HepG2 (cell line): ENCODE measurements at regions not wholly inside any gene's neighbourhood (a gene's known extent, or its start where the extent isn't known, plus 50 kb on each side); places are given as distances from the start of the nearest gene placed in this dataset.

Experiments used
- ATAC-seq: fragments of 200-7000 bp; cut with Tn5 transposase; 3 replicates; pipeline ENCODE4 v1.9.1; 2020; ENCODE audit warnings: mild to moderate bottlenecking, moderate library complexity
- BruUV-seq: library from RNA; stranded (reverse); fragments of 400-500 nt; replicated peaks from 2 replicates; lab custom pipeline; 2021; lab: Mats Ljungman, UMichigan
- CTCF ChIA-PET: fragments of 300-600 bp; formaldehyde crosslinking; extraction: SDS; loops from one replicate; lab custom pipeline; 2021; ENCODE audit warnings: low total read pairs, inconsistent platforms, low intra/inter-chr PET ratio; lab: Yijun Ruan, JAX
- POLR2A ChIA-PET: fragments of 350-600 bp; sonication (Branson Sonifier 250); formaldehyde crosslinking; loops from one replicate; lab custom pipeline; 2020; ENCODE audit warnings: antibody characterized with exemption, inconsistent platforms; lab: Yijun Ruan, JAX
- DNase-seq: peaks from one replicate; pipeline ENCODE4 v3.0.0-alpha.2; 2015; ENCODE audit warnings: low spot score
- FAIRE-seq: peaks from 3 replicates; lab custom pipeline; 2011; peaks lifted over from hg19 to GRCh38; lab: Jason Lieb, UNC
- H2AFZ ChIP-seq: one replicate; pipeline ENCODE4 v1.6.1; 2011; ENCODE audit warnings: low read length, inconsistent platforms
- H3K27ac ChIP-seq: fragments of 300-600 bp; 3 replicates; pipeline ENCODE4 v1.8.0; 2011; ENCODE audit warnings: mixed run types, mild to moderate bottlenecking, mixed read lengths, low read length, inconsistent platforms; ENCODE audit not compliant: insufficient read depth; ENCODE audit errors: extremely low read length
- H3K27me3 ChIP-seq, 2 experiments: fragments of 200-600 bp in 1 of 2; 2 replicates in 1 of 2; 3 replicates in 1 of 2; pipeline versions ENCODE4 v1.6.0 to v1.8.0; 2011; ENCODE audit warnings: low read length in 2 of 2, mild to moderate bottlenecking in 2 of 2, moderate library complexity in 2 of 2, inconsistent platforms in 1 of 2; ENCODE audit not compliant: insufficient read depth in 2 of 2, control insufficient read depth in 1 of 2
- H3K36me3 ChIP-seq, 2 experiments: fragments of 200-600 bp in 1 of 2; replicated peaks in 1 of 2; 2 replicates in 1 of 2; 3 replicates in 1 of 2; pipeline versions ENCODE4 v1.5.1 to v1.8.0; 2011; ENCODE audit warnings: low read length in 2 of 2, inconsistent platforms in 1 of 2; ENCODE audit not compliant: insufficient read depth in 2 of 2, control insufficient read depth in 1 of 2
- H3K4me1 ChIP-seq: 2 replicates; pipeline ENCODE4 v1.5.1; 2012; ENCODE audit warnings: low read length, inconsistent platforms; ENCODE audit not compliant: insufficient read depth
- H3K4me2 ChIP-seq: 2 replicates; pipeline ENCODE4 v1.6.0; 2011; ENCODE audit warnings: low read depth, low read length, inconsistent platforms
- H3K4me3 ChIP-seq, 3 experiments: fragments of 200-600 bp in 1 of 3; sonication (generic), shearing (Covaris generic) in 1 of 3; replicated peaks in 1 of 3; 2 replicates each; pipeline ENCODE4 v1.5.1; 2011 to 2016; ENCODE audit warnings: low read length in 3 of 3, inconsistent platforms in 2 of 3, low read depth in 2 of 3, mild to moderate bottlenecking in 2 of 3, control low read depth in 1 of 3, mixed read lengths in 1 of 3; ENCODE audit not compliant: insufficient read depth in 1 of 3
- H3K79me2 ChIP-seq: one replicate; pipeline ENCODE4 v1.6.1; 2011; ENCODE audit warnings: low read length, inconsistent platforms; ENCODE audit not compliant: insufficient read depth
- H3K9ac ChIP-seq: 2 replicates; pipeline ENCODE4 v1.6.0; 2011; ENCODE audit warnings: mild to moderate bottlenecking, low read depth, low read length, inconsistent platforms; ENCODE audit not compliant: insufficient read depth
- H3K9me3 ChIP-seq: 2 replicates; pipeline ENCODE4 v1.5.1; 2012; ENCODE audit warnings: mild to moderate bottlenecking, low read length
- H4K20me1 ChIP-seq: 2 replicates; pipeline ENCODE4 v1.6.0; 2011; ENCODE audit warnings: inconsistent platforms, mild to moderate bottlenecking, low read length, moderate library complexity; ENCODE audit not compliant: insufficient read depth
- ATM ChIP-seq: fragments of 450-650 bp; IDR thresholded peaks from 2 replicates; pipeline ENCODE4 v1.7.1; 2017; ENCODE audit warnings: mild to moderate bottlenecking, borderline replicate concordance
- FOSL2 ChIP-seq: sonication (generic); formaldehyde crosslinking; IDR thresholded peaks from 2 replicates; pipeline ENCODE4 v1.4.0; 2020; ENCODE audit warnings: missing genetic modification reagents
- JDP2 ChIP-seq: sonication (generic); formaldehyde crosslinking; IDR thresholded peaks from 2 replicates; pipeline ENCODE4 v1.8.1; 2022; ENCODE audit warnings: missing genetic modification reagents, borderline replicate concordance
- KLF12 ChIP-seq: sonication (generic); formaldehyde crosslinking; IDR thresholded peaks from 2 replicates; pipeline ENCODE4 v1.4.0; 2020; ENCODE audit warnings: missing genetic modification reagents, borderline replicate concordance
- MXI1 ChIP-seq: IDR thresholded peaks from 3 replicates; pipeline ENCODE4 v1.6.1; 2012; ENCODE audit warnings: low read depth, low read length, inconsistent platforms, borderline replicate concordance
- MYC ChIP-seq: sonication (generic); formaldehyde crosslinking; IDR thresholded peaks from 2 replicates; pipeline ENCODE4 v1.9.0; 2021; ENCODE audit warnings: missing genetic modification reagents, borderline replicate concordance
- NCOR1 ChIP-seq: fragments of 200-600 bp; sonication (generic); IDR thresholded peaks from 2 replicates; pipeline ENCODE4 v1.7.0; 2017; ENCODE audit warnings: antibody characterized with exemption, low read length, borderline replicate concordance
- RFX1 ChIP-seq: fragments of 450-650 bp; IDR thresholded peaks from 2 replicates; pipeline ENCODE4 v1.6.1; 2017
- TEAD3 ChIP-seq: optimal IDR thresholded peaks from 2 replicates; pipeline ENCODE3; 2016; ENCODE audit warnings: borderline replicate concordance
- ZNF12 ChIP-seq: sonication (generic); formaldehyde crosslinking; IDR thresholded peaks from 2 replicates; pipeline ENCODE4 v1.5.0; 2020; ENCODE audit warnings: missing genetic modification reagents
- ZNF17 ChIP-seq: sonication (generic); formaldehyde crosslinking; IDR thresholded peaks from 2 replicates; pipeline ENCODE4 v1.5.0; 2020; ENCODE audit warnings: mild to moderate bottlenecking, missing genetic modification reagents
- ZNF317 ChIP-seq: sonication (generic); formaldehyde crosslinking; IDR thresholded peaks from 2 replicates; pipeline ENCODE4 v1.5.0; 2020; ENCODE audit warnings: mild to moderate bottlenecking, missing genetic modification reagents
- ZNF382 ChIP-seq: sonication (generic); formaldehyde crosslinking; IDR thresholded peaks from 2 replicates; pipeline ENCODE4 v1.5.0; 2020; ENCODE audit warnings: missing genetic modification reagents, mild to moderate bottlenecking, borderline replicate concordance
- ZNF460 ChIP-seq: sonication (generic); formaldehyde crosslinking; IDR thresholded peaks from 2 replicates; pipeline ENCODE4 v1.5.1; 2020; ENCODE audit warnings: missing genetic modification reagents, mild to moderate bottlenecking, borderline replicate concordance
- ZNF501 ChIP-seq: sonication (generic); formaldehyde crosslinking; IDR thresholded peaks from 2 replicates; pipeline ENCODE4 v1.5.1; 2020; ENCODE audit warnings: mild to moderate bottlenecking, moderate library complexity, missing genetic modification reagents
- ZNF629 ChIP-seq: sonication (generic); formaldehyde crosslinking; conservative IDR thresholded peaks from 2 replicates; pipeline ENCODE4 v1.5.0; 2020; ENCODE audit warnings: missing genetic modification reagents
- WGBS: methylation state at CpG from one replicate; pipeline ENCODE4 v1.1.6; 2017; ENCODE audit warnings: low lambda C conversion rate; 5-methylcytosine and 5-hydroxymethylcytosine counted together
- in situ Hi-C: cut with HindIII; loops from 2 replicates; pipeline ENCODE4 v1.10.0; 2017; ENCODE audit warnings: low pct_unique_long_range_greater_than_20kb; ENCODE audit not compliant: extremely low pct_ligation_motif_present
- intact Hi-C: fragments of 100-400 bp; cut with micrococcal nuclease; formaldehyde crosslinking; loops from one replicate; pipeline ENCODE4 v1.10.0; 2022; ENCODE audit not compliant: unreplicated experiment
- TF ChIP-seq, protein P1 (sequence below): IDR thresholded peaks from 2 replicates; pipeline ENCODE4 v1.6.1; 2016; ENCODE audit warnings: missing genetic modification reagents, missing compliant biosample characterization

DNA sequence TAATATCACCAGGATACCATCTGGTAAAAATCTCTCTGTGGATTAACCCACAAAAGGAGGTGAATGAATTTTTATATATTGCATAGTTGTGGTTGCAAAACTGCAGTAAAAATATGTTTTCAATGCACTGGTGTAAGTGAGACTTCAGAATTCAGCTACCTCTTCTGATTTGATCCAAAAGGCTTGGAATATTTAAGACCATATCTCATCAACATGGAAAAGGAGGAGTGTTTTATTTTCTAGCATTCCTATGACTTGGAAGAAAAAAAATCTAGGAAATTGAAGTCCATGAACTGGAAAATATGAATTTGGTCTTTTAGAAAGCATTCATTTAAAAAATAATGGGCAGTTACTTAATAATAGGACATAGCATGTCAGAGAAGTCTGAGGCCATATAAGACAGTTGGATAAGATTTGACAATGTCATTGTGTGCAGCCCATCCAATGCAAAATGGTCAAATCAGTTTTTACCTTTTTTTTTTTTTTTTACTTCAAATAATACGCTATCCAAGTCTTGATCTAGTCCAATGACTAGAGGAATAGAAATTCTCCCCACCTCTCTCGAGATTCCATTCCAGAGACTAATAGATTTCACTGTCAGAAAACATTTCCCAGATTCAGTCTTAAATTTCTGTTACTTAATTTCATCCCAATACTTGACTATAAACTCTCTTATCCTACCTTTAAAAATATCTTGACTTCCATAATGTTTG is 364.9 kb upstream of the PMFBP1 start (continued):
- TF ChIP-seq ZNF382 (CRISPR knock-in tag): no peak

DNA sequence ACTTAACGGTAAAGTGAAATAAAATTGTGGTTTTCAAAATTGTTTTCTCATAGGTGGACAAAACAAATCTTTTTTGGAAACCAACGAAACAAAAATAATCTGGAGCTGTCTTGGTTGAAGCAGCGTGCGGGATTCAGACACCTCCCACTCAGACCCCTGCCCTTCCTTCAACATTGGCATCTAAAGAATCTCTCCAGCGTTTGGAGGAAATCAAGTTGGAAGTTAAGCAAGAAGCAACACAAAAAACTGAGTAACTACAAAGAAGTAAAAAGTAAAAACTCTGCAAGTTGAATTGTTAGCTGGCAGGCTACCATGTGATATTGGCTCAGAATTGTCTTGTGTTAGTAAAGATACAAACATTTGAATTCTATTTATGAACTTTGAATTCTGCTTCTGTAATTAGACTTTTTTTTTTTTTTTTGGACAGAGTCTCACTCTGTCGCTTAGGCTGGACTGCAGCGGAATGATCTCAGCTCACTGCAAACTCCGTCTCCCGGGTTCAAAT is 361.0 kb upstream of the PMFBP1 start:
- 89% methylated on average over 9 of the region's 9 CpGs for WGBS
- no peak for TF ChIP-seq KLF12
- no peak for TF ChIP-seq FOSL2
- no peak for ATAC-seq
- CTCF ChIA-PET: no interaction called here
- no peak for DNase-seq
- Histone ChIP-seq H4K20me1 (no peaks in the 10 kb centered on the region), H3K9me3 (no peaks in the 10 kb centered on the region), H3K36me3 (no peaks in the 10 kb centered on the region), H3K9ac (no peak overlapping the region), H3K4me1 (no peaks in the 10 kb centered on the region), H3K27ac (no peak overlapping the region), H2AFZ (no peak overlapping the region), H3K27me3 (no peaks in the 10 kb centered on the region), H3K79me2 (no peaks in the 10 kb centered on the region), H3K4me3 (no peak overlapping the region), H3K4me2 (no peak overlapping the region)
- POLR2A ChIA-PET: no interaction called here
- no TSS peak for BruUV-seq
- FAIRE-seq: no peak
- intact Hi-C loops: loop anchor here (1.0 kb wide), 1 partner anchor 11 kb away; no protein-coding TSS in a partner anchor
- in situ Hi-C loops: no loop called here

DNA sequence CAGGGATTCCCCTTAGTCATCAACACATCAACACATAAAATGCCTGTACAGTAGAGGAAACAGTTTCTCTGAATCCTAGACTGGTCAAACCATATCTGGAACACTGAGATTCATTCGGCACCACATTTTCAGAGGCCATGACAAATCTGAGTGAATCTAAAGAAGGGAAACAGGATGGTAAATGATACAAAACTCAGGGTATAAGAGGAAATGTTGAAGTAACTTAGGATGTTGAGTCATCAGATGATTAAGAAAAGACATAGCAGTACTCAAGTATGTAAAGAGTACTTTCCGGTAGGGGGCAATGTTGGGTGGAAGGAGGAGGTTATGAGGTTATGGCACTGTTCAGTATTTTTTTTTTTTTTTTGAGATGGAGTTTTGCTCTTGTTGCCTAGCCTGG is 358.5 kb upstream of the PMFBP1 start:
- in situ Hi-C loops (no loop called here), intact Hi-C loops (no loop called here)
- ChIA-PET POLR2A (no interaction called here), CTCF (no interaction called here)
- H3K27me3 ChIP-seq: no peaks in the 10 kb centered on the region; a peak in 1 of 5 replicates
- BruUV-seq: no TSS peak
- no peaks in the 10 kb centered on the region for H4K20me1 ChIP-seq
- H3K4me1 ChIP-seq: no peaks in the 10 kb centered on the region
- FAIRE-seq (no peak), ATAC-seq (no peak), DNase-seq (no peak)
- H3K36me3 ChIP-seq: no peaks in the 10 kb centered on the region
- H3K9ac ChIP-seq: no peak overlapping the region
- H3K4me3 ChIP-seq: no peak overlapping the region
- WGBS: 97% methylated on average over 2 of the region's 2 CpGs
- no peak overlapping the region for H3K4me2 ChIP-seq
- no peaks in the 10 kb centered on the region for H3K79me2 ChIP-seq
- H3K9me3 ChIP-seq: no peaks in the 10 kb centered on the region
- no peak overlapping the region for H3K27ac ChIP-seq
- no peak overlapping the region for H2AFZ ChIP-seq
- TF ChIP-seq, protein P1, sequence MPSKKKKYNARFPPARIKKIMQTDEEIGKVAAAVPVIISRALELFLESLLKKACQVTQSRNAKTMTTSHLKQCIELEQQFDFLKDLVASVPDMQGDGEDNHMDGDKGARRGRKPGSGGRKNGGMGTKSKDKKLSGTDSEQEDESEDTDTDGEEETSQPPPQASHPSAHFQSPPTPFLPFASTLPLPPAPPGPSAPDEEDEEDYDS (CRISPR knock-in tag): no peak
- TF ChIP-seq ZNF17: no peak
- TF ChIP-seq TEAD3: no peak
- no peak for TF ChIP-seq ATM
- no peak for TF ChIP-seq ZNF12 (CRISPR knock-in tag)
- TF ChIP-seq MXI1: no peak
- TF ChIP-seq ZNF317 (CRISPR knock-in tag): no peak
- TF ChIP-seq ZNF460 (CRISPR knock-in tag): no peak
- TF ChIP-seq ZNF501 (CRISPR knock-in tag): no peak
- no peak for TF ChIP-seq JDP2 (CRISPR knock-in tag)
- TF ChIP-seq MYC (CRISPR knock-in tag): no peak
- TF ChIP-seq ZNF629 (CRISPR knock-in tag): no peak
- TF ChIP-seq RFX1: no peak
- TF ChIP-seq NCOR1: no peak
